Left ventricle myocardium inferior (tissue), 1 donor: ENCODE measurements at regions not wholly inside any gene's neighbourhood (a gene's known extent, or its start where the extent isn't known, plus 50 kb on each side); places are given as distances from the start of the nearest gene placed in this dataset.

ENCODE experiments used
- DNase-seq: peaks from one replicate; pipeline ENCODE4 v3.0.0-alpha.2; 2020
- H3K27ac ChIP-seq: fragments of 200-600 bp; replicated peaks from 2 replicates; pipeline ENCODE4 v1.8.0; 2021
- H3K27me3 ChIP-seq: fragments of 200-600 bp; 2 replicates; pipeline ENCODE4 v1.8.0; 2021; ENCODE audit warnings: low read depth
- H3K36me3 ChIP-seq: fragments of 200-600 bp; 2 replicates; pipeline ENCODE4 v1.8.0; 2021
- H3K4me1 ChIP-seq: fragments of 200-600 bp; 2 replicates; pipeline ENCODE4 v1.8.0; 2021
- H3K4me3 ChIP-seq: fragments of 200-600 bp; 2 replicates; pipeline ENCODE4 v1.8.0; 2021; ENCODE audit warnings: mild to moderate bottlenecking, moderate library complexity
- H3K9me3 ChIP-seq: fragments of 200-600 bp; replicated peaks from 2 replicates; pipeline ENCODE4 v1.8.0; 2021
- CTCF ChIP-seq: fragments of 200-600 bp; IDR thresholded peaks from 2 replicates; pipeline ENCODE4 v1.8.0; 2021; ENCODE audit warnings: antibody characterized with exemption, mild to moderate bottlenecking, borderline replicate concordance
- intact Hi-C: fragments of 100-400 bp; cut with micrococcal nuclease; formaldehyde crosslinking; loops from one replicate; pipeline ENCODE4 v1.11.0; 2022
- donor health status: DM: no; HTN: yes; CAD: no; lungs with severe emphysema.

GRCh38 chr12:5195244-5195643, 151.6 kb downstream of the KCNA5 start:
- no peak for TF ChIP-seq CTCF
- intact Hi-C loops: no loop called here
- Histone ChIP-seq H3K27ac (no peak overlapping the region), H3K4me1 (no peaks in the 10 kb centered on the region), H3K4me3 (no peak overlapping the region), H3K27me3 (peaks cover 35% of the 10 kb centered on the region), H3K36me3 (no peaks in the 10 kb centered on the region), H3K9me3 (no peaks in the 10 kb centered on the region)
- no peak for DNase-seq

- no peak overlapping the region for H3K27ac ChIP-seq
- no peak overlapping the region for H3K4me3 ChIP-seq
- intact Hi-C loops: no loop called here
- H3K36me3 ChIP-seq: no peaks in the 10 kb centered on the region
- no peak for DNase-seq
- H3K9me3 ChIP-seq: no peaks in the 10 kb centered on the region
- peaks cover 35% of the 10 kb centered on the region for H3K27me3 ChIP-seq
- TF ChIP-seq CTCF: no peak
- peaks cover 1% of the 10 kb centered on the region for H3K4me1 ChIP-seq
Measured at GRCh38 chr12:5195691-5196090, 152.0 kb downstream of the KCNA5 start.

- no peak overlapping the region for H3K4me3 ChIP-seq
- no peak for DNase-seq
- intact Hi-C loops: no loop called here
Measured at GRCh38 chr12:5197131-5197530, 153.5 kb downstream of the KCNA5 start.

GRCh38 chr12:5197656-5198055, 154.0 kb downstream of the KCNA5 start:
- no peak for TF ChIP-seq CTCF
- intact Hi-C loops: no loop called here
- peaks cover 6% of the 10 kb centered on the region for H3K4me1 ChIP-seq
- H3K4me3 ChIP-seq: no peak overlapping the region
- H3K9me3 ChIP-seq: no peaks in the 10 kb centered on the region
- peaks cover 35% of the 10 kb centered on the region for H3K27me3 ChIP-seq
- H3K27ac ChIP-seq: no peak overlapping the region
- no peak for DNase-seq
- no peaks in the 10 kb centered on the region for H3K36me3 ChIP-seq

More at GRCh38 chr12:5197131-5197530, 153.5 kb downstream of the KCNA5 start:
- no peak for TF ChIP-seq CTCF
- peaks cover 6% of the 10 kb centered on the region for H3K4me1 ChIP-seq
- no peak overlapping the region for H3K27ac ChIP-seq
- H3K27me3 ChIP-seq: peaks cover 35% of the 10 kb centered on the region
- no peaks in the 10 kb centered on the region for H3K9me3 ChIP-seq
- H3K36me3 ChIP-seq: no peaks in the 10 kb centered on the region

- Histone ChIP-seq H3K4me3 (no peak overlapping the region), H3K4me1 (peaks cover 6% of the 10 kb centered on the region), H3K9me3 (no peaks in the 10 kb centered on the region), H3K27ac (no peak overlapping the region), H3K27me3 (peaks cover 42% of the 10 kb centered on the region), H3K36me3 (no peaks in the 10 kb centered on the region)
- peak; percentile 53 for DNase-seq
- intact Hi-C loops: loop anchor here (10.0 kb wide), 1 partner anchor 224 kb away; no protein-coding TSS in a partner anchor
- TF ChIP-seq CTCF: peak; percentile 82
Measured at GRCh38 chr12:5200278-5201087, 156.8 kb downstream of the KCNA5 start.
